Caco-2 (cell line): ENCODE measurements at regions not wholly inside any gene's neighbourhood (a gene's known extent, or its start where the extent isn't known, plus 50 kb on each side); places are given as distances from the start of the nearest gene placed in this dataset.

Experiments used
- BruUV-seq: library from RNA; stranded (reverse); fragments of 400-500 nt; replicated peaks from 2 replicates; lab custom pipeline; 2021; lab: Mats Ljungman, UMichigan
- CTCF ChIA-PET: fragments of 300-600 bp; sonication (Branson Sonifier 250); formaldehyde crosslinking; loops from one replicate; lab custom pipeline; 2022; ENCODE audit warnings: antibody characterized with exemption; lab: Charles Lee
- POLR2A ChIA-PET: fragments of 300-600 bp; sonication (Branson Sonifier 250); formaldehyde crosslinking; loops from one replicate; lab custom pipeline; 2022; ENCODE audit warnings: antibody characterized with exemption; lab: Charles Lee
- DNase-seq, 2 experiments: peaks; one replicate each; pipeline versions ENCODE4 v3.0.0 to v3.0.0-alpha.2; 2020 to 2022
- H3K27me3 ChIP-seq: replicated peaks from 2 replicates; pipeline ENCODE4 v1.6.0; 2011; ENCODE audit warnings: low read length; ENCODE audit not compliant: control insufficient read depth, insufficient read depth
- H3K36me3 ChIP-seq: 2 replicates; pipeline ENCODE4 v1.5.1; 2011; ENCODE audit warnings: low read length; ENCODE audit not compliant: control insufficient read depth, insufficient read depth
- H3K4me1 ChIP-seq: fragments of 250-450 bp; sonication (Bioruptor Pico); 2 replicates; pipeline ENCODE4 v1.5.1; 2020; ENCODE audit warnings: mild to moderate bottlenecking
- H3K4me3 ChIP-seq: 2 replicates; pipeline ENCODE4 v1.5.1; 2011; ENCODE audit warnings: low read depth, mild to moderate bottlenecking, control low read depth, low read length
- H3K9me3 ChIP-seq: fragments of 250-450 bp; sonication (Bioruptor Pico); 2 replicates; pipeline ENCODE4 v1.5.1; 2020; ENCODE audit warnings: mild to moderate bottlenecking, moderate library complexity
- H3K27ac Mint-ChIP-seq: one replicate; pipeline ENCODE4 v1.8.0; 2022; ENCODE audit warnings: mixed read lengths; ENCODE audit not compliant: unreplicated experiment
- H3K27me3 Mint-ChIP-seq: one replicate; pipeline ENCODE4 v1.8.0; 2022; ENCODE audit warnings: mixed read lengths; ENCODE audit not compliant: insufficient read depth, unreplicated experiment
- H3K36me3 Mint-ChIP-seq: one replicate; pipeline ENCODE4 v1.8.0; 2022; ENCODE audit warnings: mild to moderate bottlenecking, mixed read lengths; ENCODE audit not compliant: insufficient read depth, unreplicated experiment
- H3K4me1 Mint-ChIP-seq: one replicate; pipeline ENCODE4 v1.8.0; 2022; ENCODE audit warnings: low read depth, mixed read lengths; ENCODE audit not compliant: unreplicated experiment
- H3K4me3 Mint-ChIP-seq: one replicate; pipeline ENCODE4 v1.8.0; 2022; ENCODE audit warnings: mild to moderate bottlenecking, moderate library complexity, mixed read lengths; ENCODE audit not compliant: unreplicated experiment
- H3K9me3 Mint-ChIP-seq: one replicate; pipeline ENCODE4 v1.8.0; 2022; ENCODE audit warnings: mixed read lengths; ENCODE audit not compliant: unreplicated experiment
- CTCF ChIP-seq, 2 experiments: fragments of 200-600 bp in 1 of 2; IDR thresholded peaks; 1 replicate in 1 of 2; 2 replicates in 1 of 2; pipeline versions ENCODE4 v1.5.1 to v1.8.0; 2011 to 2022; ENCODE audit warnings: antibody characterized with exemption in 1 of 2, control low read depth in 1 of 2, inconsistent platforms in 1 of 2, low read depth in 1 of 2, low read length in 1 of 2, mild to moderate bottlenecking in 1 of 2, moderate library complexity in 1 of 2; ENCODE audit not compliant: insufficient read depth in 1 of 2, severe bottlenecking in 1 of 2, unreplicated experiment in 1 of 2
- intact Hi-C: fragments of 100-400 bp; cut with micrococcal nuclease; formaldehyde crosslinking; loops from one replicate; pipeline ENCODE4 v1.10.0; 2022; ENCODE audit not compliant: unreplicated experiment

- DNase-seq, result no peak
- Histone ChIP-seq H3K4me3 (no peak overlapping the region), H3K4me1 (no peaks in the 10 kb centered on the region), H3K36me3 (no peaks in the 10 kb centered on the region), H3K9me3 (no peaks in the 10 kb centered on the region; the same call in 1 of the 2 replicates), H3K27me3 (no peaks in the 10 kb centered on the region)
- Mint-ChIP-seq H3K9me3 (peaks cover 16% of the 10 kb centered on the region), H3K27ac (no peak overlapping the region), H3K4me1 (no peaks in the 10 kb centered on the region), H3K4me3 (no peak overlapping the region), H3K27me3 (no peaks in the 10 kb centered on the region), H3K36me3 (no peaks in the 10 kb centered on the region)
- POLR2A ChIA-PET, result no interaction called here
- no TSS peak for BruUV-seq
- TF ChIP-seq CTCF (IDR thresholded peaks at IDR 0.05; ENCODE audit: insufficient read depth in 1 of 2, low read depth in 1 of 2, low read length in 1 of 2, severe bottlenecking in 1 of 2, unreplicated experiment in 1 of 2), result no peak
- CTCF ChIA-PET, result no interaction called here
- intact Hi-C loops, result no loop called here
Measured at GRCh38 chr6:66555082-66555481, 848.1 kb upstream of the EYS start.

- BruUV-seq, result no TSS peak
- ChIA-PET CTCF (no interaction called here), POLR2A (no interaction called here)
- Histone ChIP-seq H3K4me3 (no peak overlapping the region), H3K27me3 (no peaks in the 10 kb centered on the region), H3K36me3 (no peaks in the 10 kb centered on the region), H3K9me3 (no peaks in the 10 kb centered on the region; the same call in 1 of the 2 replicates), H3K4me1 (no peaks in the 10 kb centered on the region)
- H3K27ac Mint-ChIP-seq, result no peak overlapping the region
- intact Hi-C loops, result no loop called here
- H3K9me3 Mint-ChIP-seq, result peaks cover 16% of the 10 kb centered on the region
- no peak for TF ChIP-seq CTCF (IDR thresholded peaks at IDR 0.05; ENCODE audit: insufficient read depth in 1 of 2, low read depth in 1 of 2, low read length in 1 of 2, severe bottlenecking in 1 of 2, unreplicated experiment in 1 of 2)
- no peak for DNase-seq
- no peaks in the 10 kb centered on the region for H3K4me1 Mint-ChIP-seq
- H3K36me3 Mint-ChIP-seq, result no peaks in the 10 kb centered on the region
- no peak overlapping the region for H3K4me3 Mint-ChIP-seq
- H3K27me3 Mint-ChIP-seq, result no peaks in the 10 kb centered on the region
Measured at GRCh38 chr6:66553441-66553840, 846.4 kb upstream of the EYS start.

GRCh38 chr6:66538551-66539135 lies 831.6 kb upstream of the EYS start:
- Histone ChIP-seq H3K4me1 (no peaks in the 10 kb centered on the region), H3K9me3 (no peaks in the 10 kb centered on the region), H3K4me3 (no peak overlapping the region), H3K27me3 (no peaks in the 10 kb centered on the region), H3K36me3 (no peaks in the 10 kb centered on the region)
- no TSS peak for BruUV-seq
- H3K27me3 Mint-ChIP-seq, result no peaks in the 10 kb centered on the region
- no peak overlapping the region for H3K27ac Mint-ChIP-seq
- ChIA-PET CTCF (no interaction called here), POLR2A (no interaction called here)
- TF ChIP-seq CTCF (IDR thresholded peaks at IDR 0.05; ENCODE audit: insufficient read depth in 1 of 2, low read depth in 1 of 2, low read length in 1 of 2, severe bottlenecking in 1 of 2, unreplicated experiment in 1 of 2), result no peak
- no peak overlapping the region for H3K4me3 Mint-ChIP-seq
- no peaks in the 10 kb centered on the region for H3K36me3 Mint-ChIP-seq
- intact Hi-C loops, result no loop called here
- H3K9me3 Mint-ChIP-seq, result no peaks in the 10 kb centered on the region
- no peak for DNase-seq
- no peaks in the 10 kb centered on the region for H3K4me1 Mint-ChIP-seq
